Smooth muscle cell (in vitro differentiated cells): ENCODE measurements at regions not wholly inside any gene's neighbourhood (a gene's known extent, or its start where the extent isn't known, plus 50 kb on each side); places are given as distances from the start of the nearest gene placed in this dataset.

ENCODE experiments used
- DNase-seq: peaks from one replicate; lab custom pipeline; 2025; ENCODE audit not compliant: unreplicated experiment; lab: John Stamatoyannopoulos, UW
- H2AFZ ChIP-seq: fragments of 200-600 bp; sonication (generic); 2 replicates; pipeline ENCODE4 v1.6.0; 2016; ENCODE audit warnings: antibody characterized with exemption, low read depth, mild to moderate bottlenecking
- H3F3A ChIP-seq: fragments of 200-600 bp; sonication (generic); 2 replicates; pipeline ENCODE4 v1.6.0; 2017; ENCODE audit warnings: antibody characterized with exemption, low read depth
- H3K27ac ChIP-seq: fragments of 200-600 bp; sonication (generic); 2 replicates; pipeline ENCODE4 v1.5.1; 2016; ENCODE audit warnings: low read depth, mild to moderate bottlenecking
- H3K27me3 ChIP-seq: fragments of 200-600 bp; sonication (generic); 2 replicates; pipeline ENCODE4 v1.6.1; 2016; ENCODE audit warnings: low read depth, mild to moderate bottlenecking
- H3K36me3 ChIP-seq: fragments of 200-600 bp; sonication (generic); 2 replicates; pipeline ENCODE4 v1.5.1; 2016; ENCODE audit warnings: low read depth
- H3K4me1 ChIP-seq: fragments of 200-600 bp; sonication (generic); 2 replicates; pipeline ENCODE4 v1.5.1; 2016; ENCODE audit warnings: low read depth
- H3K4me2 ChIP-seq: fragments of 200-600 bp; sonication (generic); 2 replicates; pipeline ENCODE4 v1.6.0; 2016; ENCODE audit warnings: mild to moderate bottlenecking
- H3K4me3 ChIP-seq: fragments of 200-600 bp; sonication (generic); 2 replicates; pipeline ENCODE4 v1.5.1; 2016; ENCODE audit warnings: mild to moderate bottlenecking
- H3K79me2 ChIP-seq: fragments of 200-600 bp; sonication (generic); 2 replicates; pipeline ENCODE4 v1.6.0; 2016; ENCODE audit warnings: low read depth, mild to moderate bottlenecking
- H3K9ac ChIP-seq: fragments of 200-600 bp; sonication (generic); 2 replicates; pipeline ENCODE4 v1.6.0; 2016; ENCODE audit warnings: low read depth
- H3K9me3 ChIP-seq: fragments of 200-600 bp; sonication (generic); replicated peaks from 2 replicates; pipeline ENCODE4 v1.5.1; 2016; ENCODE audit warnings: low read depth
- H4K20me1 ChIP-seq: fragments of 200-600 bp; sonication (generic); 2 replicates; pipeline ENCODE4 v1.6.0; 2016; ENCODE audit warnings: low read depth
- WGBS: methylation state at CpG from one replicate; pipeline ENCODE4 v1.1.7; 2016; ENCODE audit warnings: low lambda C conversion rate; 5-methylcytosine and 5-hydroxymethylcytosine counted together
- TF ChIP-seq, protein P1 (sequence below): fragments of 200-600 bp; sonication (generic); IDR thresholded peaks from 2 replicates; pipeline ENCODE4 v1.5.1; 2017; ENCODE audit warnings: borderline replicate concordance, mild to moderate bottlenecking, antibody characterized with exemption; ENCODE audit not compliant: insufficient read depth, poor library complexity, severe bottlenecking

DNA sequence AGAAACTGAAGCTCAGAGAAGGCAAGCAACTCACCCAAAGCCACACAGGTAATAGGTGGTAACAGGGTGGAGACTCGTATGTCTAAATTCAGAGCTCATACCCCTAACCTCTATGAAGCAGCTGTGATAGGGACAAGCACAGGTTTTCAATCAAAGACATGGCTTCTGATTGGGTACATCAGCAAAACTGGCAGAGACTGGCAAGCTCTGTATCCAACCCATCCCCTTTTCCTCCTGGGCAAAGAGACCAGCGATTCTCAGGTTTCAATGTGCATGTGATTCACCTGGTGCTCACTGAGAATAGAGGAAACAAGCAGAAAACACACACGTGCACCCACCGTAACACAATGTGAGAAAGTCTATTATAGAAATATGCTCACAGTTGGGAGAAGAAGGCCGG, 153.0 kb downstream of the SMIM20 start:
- no peak for DNase-seq
- Histone ChIP-seq H3K4me2 (no peak overlapping the region), H3K27me3 (no peaks in the 10 kb centered on the region), H3F3A (no peaks in the 10 kb centered on the region), H3K4me3 (no peak overlapping the region), H3K79me2 (no peaks in the 10 kb centered on the region), H4K20me1 (no peaks in the 10 kb centered on the region), H2AFZ (no peak overlapping the region), H3K36me3 (no peaks in the 10 kb centered on the region), H3K9ac (no peak overlapping the region), H3K27ac (no peak overlapping the region), H3K4me1 (no peaks in the 10 kb centered on the region), H3K9me3 (no peaks in the 10 kb centered on the region)
- 88% methylated on average over 5 of the region's 5 CpGs for WGBS
- TF ChIP-seq, protein P1, sequence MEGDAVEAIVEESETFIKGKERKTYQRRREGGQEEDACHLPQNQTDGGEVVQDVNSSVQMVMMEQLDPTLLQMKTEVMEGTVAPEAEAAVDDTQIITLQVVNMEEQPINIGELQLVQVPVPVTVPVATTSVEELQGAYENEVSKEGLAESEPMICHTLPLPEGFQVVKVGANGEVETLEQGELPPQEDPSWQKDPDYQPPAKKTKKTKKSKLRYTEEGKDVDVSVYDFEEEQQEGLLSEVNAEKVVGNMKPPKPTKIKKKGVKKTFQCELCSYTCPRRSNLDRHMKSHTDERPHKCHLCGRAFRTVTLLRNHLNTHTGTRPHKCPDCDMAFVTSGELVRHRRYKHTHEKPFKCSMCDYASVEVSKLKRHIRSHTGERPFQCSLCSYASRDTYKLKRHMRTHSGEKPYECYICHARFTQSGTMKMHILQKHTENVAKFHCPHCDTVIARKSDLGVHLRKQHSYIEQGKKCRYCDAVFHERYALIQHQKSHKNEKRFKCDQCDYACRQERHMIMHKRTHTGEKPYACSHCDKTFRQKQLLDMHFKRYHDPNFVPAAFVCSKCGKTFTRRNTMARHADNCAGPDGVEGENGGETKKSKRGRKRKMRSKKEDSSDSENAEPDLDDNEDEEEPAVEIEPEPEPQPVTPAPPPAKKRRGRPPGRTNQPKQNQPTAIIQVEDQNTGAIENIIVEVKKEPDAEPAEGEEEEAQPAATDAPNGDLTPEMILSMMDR, result no peak

DNA sequence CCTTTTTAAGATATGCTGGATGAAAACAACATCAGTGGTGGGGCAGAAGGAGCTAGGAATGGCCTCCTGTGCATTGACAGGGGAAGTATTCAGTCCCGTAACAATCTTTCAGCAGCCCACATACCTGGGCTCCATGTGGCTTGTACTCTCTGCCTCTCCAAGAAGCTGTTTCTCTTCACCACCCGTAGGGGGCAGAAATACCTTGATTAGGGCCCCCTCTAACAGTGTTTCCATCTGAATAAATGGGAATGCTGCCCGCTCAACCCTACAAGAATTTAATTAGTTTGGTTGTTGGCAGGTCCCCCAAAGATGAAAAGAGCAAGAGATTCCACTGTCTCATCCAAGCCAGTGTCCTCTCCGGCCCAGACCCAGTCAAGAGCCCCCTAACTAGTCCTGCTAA, 155.2 kb downstream of the SMIM20 start:
- WGBS, result 56% methylated on average over 4 of the region's 4 CpGs
- no peaks in the 10 kb centered on the region for H3K36me3 ChIP-seq
- DNase-seq, result no peak

DNA sequence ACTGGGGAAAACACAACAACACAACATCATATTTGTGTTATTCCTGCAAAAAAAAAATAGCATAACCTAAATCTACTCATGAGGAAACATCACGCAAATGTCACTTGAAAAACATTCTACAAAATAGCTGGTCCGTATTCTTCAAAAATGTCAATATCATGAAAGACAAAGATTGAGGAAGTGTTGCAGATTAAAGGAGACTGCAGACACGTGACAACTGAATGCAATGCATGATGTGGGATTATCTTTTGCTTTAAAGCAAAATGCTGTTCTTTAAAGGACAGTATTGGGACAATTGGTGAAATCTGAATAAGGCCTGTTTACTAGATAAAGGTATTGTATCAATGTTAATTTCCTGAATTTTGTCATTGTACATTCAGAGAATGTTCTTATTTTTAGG, 157.7 kb downstream of the SMIM20 start:
- Histone ChIP-seq H3F3A (no peaks in the 10 kb centered on the region), H3K4me3 (no peak overlapping the region), H3K4me1 (no peaks in the 10 kb centered on the region), H3K27me3 (no peaks in the 10 kb centered on the region), H4K20me1 (no peaks in the 10 kb centered on the region), H3K9me3 (no peaks in the 10 kb centered on the region), H3K27ac (no peak overlapping the region), H2AFZ (no peak overlapping the region), H3K79me2 (no peaks in the 10 kb centered on the region), H3K4me2 (no peak overlapping the region), H3K36me3 (no peaks in the 10 kb centered on the region), H3K9ac (no peak overlapping the region)
- TF ChIP-seq, protein P1, result no peak
- whole genome bisulfite sequencing, result 95% methylated on average over 3 of the region's 3 CpGs
- no peak for DNase-seq

More for the DNA sequence above, 155.2 kb downstream of the SMIM20 start:
- Histone ChIP-seq H3F3A (no peaks in the 10 kb centered on the region), H2AFZ (no peak overlapping the region), H3K4me3 (no peak overlapping the region), H3K9ac (no peak overlapping the region), H3K79me2 (no peaks in the 10 kb centered on the region), H3K27ac (no peak overlapping the region), H3K9me3 (no peaks in the 10 kb centered on the region), H3K4me1 (no peaks in the 10 kb centered on the region), H3K27me3 (no peaks in the 10 kb centered on the region), H3K4me2 (no peak overlapping the region), H4K20me1 (no peaks in the 10 kb centered on the region)
- TF ChIP-seq, protein P1, result peak; percentile 34

DNA sequence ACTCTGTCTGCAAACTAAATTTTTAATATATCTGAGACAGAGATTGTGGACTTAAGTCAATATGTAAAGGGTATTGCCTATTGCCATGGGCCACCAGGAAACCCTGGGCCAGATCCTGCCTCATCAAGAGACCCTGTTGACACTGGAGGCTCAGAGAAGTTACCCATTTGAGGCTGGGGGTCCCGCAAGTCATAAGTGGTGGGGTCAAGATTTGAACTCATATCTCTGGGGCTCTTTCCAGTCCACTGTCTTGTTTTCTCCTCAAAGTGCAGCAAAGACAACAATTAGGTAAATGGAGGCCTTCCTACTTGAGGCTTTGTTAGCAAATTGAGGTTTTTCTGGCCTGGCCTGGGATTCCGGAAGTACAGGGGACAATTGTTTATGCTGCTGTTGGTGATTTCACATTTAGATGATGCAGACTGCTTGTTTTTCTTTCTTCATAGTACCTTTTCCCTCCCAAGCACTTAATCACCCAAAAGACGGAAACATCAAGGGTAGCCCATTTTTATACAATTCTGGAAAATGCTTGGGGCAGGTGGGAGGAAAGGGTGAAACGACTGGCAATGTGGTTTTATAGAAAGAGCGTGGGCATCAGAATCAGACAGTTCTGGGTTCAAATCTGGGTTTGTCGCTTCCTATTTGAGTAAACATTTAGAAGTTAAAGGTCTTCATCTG, 160.0 kb downstream of the SMIM20 start:
- no peak overlapping the region for H3K4me3 ChIP-seq
- no peaks in the 10 kb centered on the region for H3K36me3 ChIP-seq
- no peaks in the 10 kb centered on the region for H4K20me1 ChIP-seq
- H3K27me3 ChIP-seq, result no peaks in the 10 kb centered on the region
- no peak overlapping the region for H2AFZ ChIP-seq
- H3K4me1 ChIP-seq, result no peaks in the 10 kb centered on the region
- no peak overlapping the region for H3K27ac ChIP-seq
- 94% methylated on average over 6 of the region's 6 CpGs for WGBS
- H3K79me2 ChIP-seq, result no peaks in the 10 kb centered on the region
- no peak overlapping the region for H3K9ac ChIP-seq
- DNase-seq, result no peak
- H3K4me2 ChIP-seq, result no peak overlapping the region
- no peaks in the 10 kb centered on the region for H3F3A ChIP-seq
- no peaks in the 10 kb centered on the region for H3K9me3 ChIP-seq
- TF ChIP-seq, protein P1, result no peak
